Liver (tissue), 7 donors: ENCODE measurements at regions not wholly inside any gene's neighbourhood (a gene's known extent, or its start where the extent isn't known, plus 50 kb on each side); places are given as distances from the start of the nearest gene placed in this dataset.
"Not testable (repeated sequence)": the region's sequence is repeated elsewhere in the genome, so short reads cannot be mapped to it uniquely, and the experiment has no call there.

Experiments
- DNase-seq: peaks from one replicate; pipeline ENCODE4 v3.0.0-alpha.2; 2017; ENCODE audit warnings: low spot score
- H3K27ac ChIP-seq, 2 donors: one replicate each; pipeline ENCODE4 v1.7.0; 2013; ENCODE audit warnings: inconsistent platforms in 2 of 2, low read length in 2 of 2, control low read depth in 1 of 2, low read depth in 1 of 2, mild to moderate bottlenecking in 1 of 2
- H3K27me3 ChIP-seq, 4 donors: one replicate each; pipeline versions ENCODE4 v1.6.1 to v1.7.0; 2013; ENCODE audit warnings: low read length in 3 of 4, inconsistent platforms in 1 of 4, mild to moderate bottlenecking in 1 of 4, moderate library complexity in 1 of 4; ENCODE audit not compliant: control insufficient read depth in 4 of 4, insufficient read depth in 4 of 4
- H3K36me3 ChIP-seq, 4 donors: one replicate each; pipeline versions ENCODE4 v1.6.1 to v1.7.0; 2013; ENCODE audit warnings: low read length in 3 of 4, mild to moderate bottlenecking in 3 of 4, low read depth in 1 of 4, moderate library complexity in 1 of 4; ENCODE audit not compliant: control insufficient read depth in 4 of 4, insufficient read depth in 3 of 4
- H3K4me1 ChIP-seq, 4 donors: one replicate each; pipeline versions ENCODE4 v1.6.1 to v1.7.0; 2013; ENCODE audit warnings: low read length in 3 of 4, mild to moderate bottlenecking in 3 of 4, moderate library complexity in 1 of 4; ENCODE audit not compliant: control insufficient read depth in 4 of 4, insufficient read depth in 4 of 4
- H3K4me3 ChIP-seq, 3 donors: one replicate each; pipeline versions ENCODE4 v1.6.1 to v1.7.0; 2013; ENCODE audit warnings: low read length in 3 of 3, control low read depth in 1 of 3, low read depth in 1 of 3, mild to moderate bottlenecking in 1 of 3
- H3K9ac ChIP-seq, 2 donors: one replicate each; pipeline ENCODE4 v1.7.0; 2013; ENCODE audit warnings: low read length in 2 of 2, mild to moderate bottlenecking in 2 of 2, moderate library complexity in 2 of 2, control low read depth in 1 of 2, low read depth in 1 of 2
- H3K9me3 ChIP-seq, 4 donors: one replicate each; pipeline versions ENCODE4 v1.6.1 to v1.7.0; 2013; ENCODE audit warnings: low read length in 3 of 4; ENCODE audit not compliant: control insufficient read depth in 4 of 4
- FOXA1 ChIP-seq: IDR thresholded peaks from 2 replicates; pipeline ENCODE4 v1.6.1; 2016; ENCODE audit warnings: antibody characterized with exemption
- GABPA ChIP-seq, 2 donors: IDR thresholded peaks in 1 of 2; conservative IDR thresholded peaks in 1 of 2; 2 replicates each; pipeline ENCODE4 v1.6.1; 2016; ENCODE audit warnings: antibody characterized with exemption in 2 of 2, mild to moderate bottlenecking in 1 of 2, moderate library complexity in 1 of 2
- HNF4A ChIP-seq, 2 donors: conservative IDR thresholded peaks; 2 replicates each; pipeline ENCODE4 v1.6.1; 2016; ENCODE audit warnings: antibody characterized with exemption in 2 of 2, mild to moderate bottlenecking in 2 of 2
- HNF4G ChIP-seq: IDR thresholded peaks from 2 replicates; pipeline ENCODE4 v1.6.1; 2016; ENCODE audit warnings: antibody characterized with exemption
- MAX ChIP-seq: IDR thresholded peaks from 2 replicates; pipeline ENCODE4 v1.6.1; 2016; ENCODE audit warnings: antibody characterized with exemption
- NR2F2 ChIP-seq: IDR thresholded peaks from 2 replicates; pipeline ENCODE4 v1.6.1; 2016; ENCODE audit warnings: antibody characterized with exemption
- RAD21 ChIP-seq, 2 donors: IDR thresholded peaks; 2 replicates each; pipeline ENCODE4 v1.6.1; 2016; ENCODE audit warnings: antibody characterized with exemption in 2 of 2, mild to moderate bottlenecking in 2 of 2
- RXRA ChIP-seq, 2 donors: IDR thresholded peaks; 2 replicates each; pipeline ENCODE4 v1.6.1; 2017 to 2018; ENCODE audit warnings: antibody characterized with exemption in 2 of 2, mild to moderate bottlenecking in 1 of 2
- SP1 ChIP-seq: IDR thresholded peaks from 2 replicates; pipeline ENCODE4 v1.6.1; 2018; ENCODE audit warnings: antibody characterized with exemption, mild to moderate bottlenecking
- YY1 ChIP-seq: IDR thresholded peaks from 2 replicates; pipeline ENCODE4 v1.6.1; 2016; ENCODE audit warnings: antibody characterized with exemption, mild to moderate bottlenecking
- ZBTB33 ChIP-seq: IDR thresholded peaks from 2 replicates; pipeline ENCODE4 v1.6.1; 2016; ENCODE audit warnings: antibody characterized with exemption
- WGBS: extraction: QIAGEN DNeasy Blood & Tissue Kit; methylation state at CpG from one replicate; pipeline ENCODE4 v1.1.7; 2013; 5-methylcytosine and 5-hydroxymethylcytosine counted together
- TF ChIP-seq, protein P1 (sequence below): IDR thresholded peaks from 2 replicates; pipeline ENCODE4 v1.6.1; 2016; ENCODE audit warnings: antibody characterized with exemption
- TF ChIP-seq, protein P2 (sequence below): IDR thresholded peaks from 2 replicates; pipeline ENCODE4 v1.6.1; 2016; ENCODE audit warnings: antibody characterized with exemption, mild to moderate bottlenecking
- donor health status: healthy.
- donor health status: healthy.
- donor health status: healthy.
- donor health status: healthy.

GRCh38 chr2:242075168-242075567 lies 205.6 kb downstream of the RTP5 start:
- WGBS: 57% methylated on average over 2 of the region's 2 CpGs
- no peak overlapping the region for H3K9ac ChIP-seq

GRCh38 chr2:242075696-242076095 lies 206.2 kb downstream of the RTP5 start:
- WGBS: 43% methylated on average over 7 of the region's 7 CpGs
- H3K9ac ChIP-seq: no peak overlapping the region

More at GRCh38 chr2:242075168-242075567, 205.6 kb downstream of the RTP5 start:
- Histone ChIP-seq H3K27me3 (no peaks in the 10 kb centered on the region), H3K36me3 (no peaks in the 10 kb centered on the region), H3K27ac (peak overlapping the region in 1 of 2 donors; percentile 12), H3K9me3 (no peaks in the 10 kb centered on the region), H3K4me1 (peaks cover 6 to 22% (median 16%) of the 10 kb centered on the region in 4 donors), H3K4me3 (no peak overlapping the region)
- no peak for TF ChIP-seq NR2F2
- TF ChIP-seq GABPA (IDR thresholded peaks at IDR 0.05 in 1 of 2, conservative IDR thresholded peaks at IDR 0.05 in 1 of 2): no peak
- no peak for TF ChIP-seq ZBTB33
- no peak for DNase-seq

GRCh38 chr2:242076184-242076583 lies 206.7 kb downstream of the RTP5 start:
- H3K4me3 ChIP-seq, DNase-seq, H3K36me3 ChIP-seq, H3K9ac ChIP-seq, H3K9me3 ChIP-seq, H3K27ac ChIP-seq, H3K27me3 ChIP-seq: not testable (repeated sequence)
- WGBS: 81% methylated on average over 4 of the region's 4 CpGs
- H3K4me1 ChIP-seq: peaks cover 5 to 26% (median 17%) of the 10 kb centered on the region in 4 donors

More at GRCh38 chr2:242075696-242076095, 206.2 kb downstream of the RTP5 start:
- Histone ChIP-seq H3K36me3 (no peaks in the 10 kb centered on the region), H3K4me3 (no peak overlapping the region), H3K9me3 (no peaks in the 10 kb centered on the region), H3K27me3 (no peaks in the 10 kb centered on the region), H3K4me1 (peaks cover 6 to 24% (median 15%) of the 10 kb centered on the region in 4 donors), H3K27ac (no peak overlapping the region)
- peak in 1 of 2 donors; percentile 18 for TF ChIP-seq RAD21 (IDR thresholded peaks at IDR 0.05)
- peak; percentile 13 to 69 for TF ChIP-seq HNF4A (conservative IDR thresholded peaks at IDR 0.05)
- peak in 1 of 2 donors; percentile 74 for TF ChIP-seq RXRA (IDR thresholded peaks at IDR 0.05)
- no peak for TF ChIP-seq FOXA1
- no peak for TF ChIP-seq HNF4G
- no peak for TF ChIP-seq MAX
- TF ChIP-seq, protein P1, sequence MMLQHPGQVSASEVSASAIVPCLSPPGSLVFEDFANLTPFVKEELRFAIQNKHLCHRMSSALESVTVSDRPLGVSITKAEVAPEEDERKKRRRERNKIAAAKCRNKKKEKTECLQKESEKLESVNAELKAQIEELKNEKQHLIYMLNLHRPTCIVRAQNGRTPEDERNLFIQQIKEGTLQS: no peak
- TF ChIP-seq, protein P2, sequence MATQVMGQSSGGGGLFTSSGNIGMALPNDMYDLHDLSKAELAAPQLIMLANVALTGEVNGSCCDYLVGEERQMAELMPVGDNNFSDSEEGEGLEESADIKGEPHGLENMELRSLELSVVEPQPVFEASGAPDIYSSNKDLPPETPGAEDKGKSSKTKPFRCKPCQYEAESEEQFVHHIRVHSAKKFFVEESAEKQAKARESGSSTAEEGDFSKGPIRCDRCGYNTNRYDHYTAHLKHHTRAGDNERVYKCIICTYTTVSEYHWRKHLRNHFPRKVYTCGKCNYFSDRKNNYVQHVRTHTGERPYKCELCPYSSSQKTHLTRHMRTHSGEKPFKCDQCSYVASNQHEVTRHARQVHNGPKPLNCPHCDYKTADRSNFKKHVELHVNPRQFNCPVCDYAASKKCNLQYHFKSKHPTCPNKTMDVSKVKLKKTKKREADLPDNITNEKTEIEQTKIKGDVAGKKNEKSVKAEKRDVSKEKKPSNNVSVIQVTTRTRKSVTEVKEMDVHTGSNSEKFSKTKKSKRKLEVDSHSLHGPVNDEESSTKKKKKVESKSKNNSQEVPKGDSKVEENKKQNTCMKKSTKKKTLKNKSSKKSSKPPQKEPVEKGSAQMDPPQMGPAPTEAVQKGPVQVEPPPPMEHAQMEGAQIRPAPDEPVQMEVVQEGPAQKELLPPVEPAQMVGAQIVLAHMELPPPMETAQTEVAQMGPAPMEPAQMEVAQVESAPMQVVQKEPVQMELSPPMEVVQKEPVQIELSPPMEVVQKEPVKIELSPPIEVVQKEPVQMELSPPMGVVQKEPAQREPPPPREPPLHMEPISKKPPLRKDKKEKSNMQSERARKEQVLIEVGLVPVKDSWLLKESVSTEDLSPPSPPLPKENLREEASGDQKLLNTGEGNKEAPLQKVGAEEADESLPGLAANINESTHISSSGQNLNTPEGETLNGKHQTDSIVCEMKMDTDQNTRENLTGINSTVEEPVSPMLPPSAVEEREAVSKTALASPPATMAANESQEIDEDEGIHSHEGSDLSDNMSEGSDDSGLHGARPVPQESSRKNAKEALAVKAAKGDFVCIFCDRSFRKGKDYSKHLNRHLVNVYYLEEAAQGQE: peak; percentile 32
- TF ChIP-seq SP1: peak; percentile 23
- peak; percentile 32 for TF ChIP-seq YY1
- DNase-seq: no peak

DNA sequence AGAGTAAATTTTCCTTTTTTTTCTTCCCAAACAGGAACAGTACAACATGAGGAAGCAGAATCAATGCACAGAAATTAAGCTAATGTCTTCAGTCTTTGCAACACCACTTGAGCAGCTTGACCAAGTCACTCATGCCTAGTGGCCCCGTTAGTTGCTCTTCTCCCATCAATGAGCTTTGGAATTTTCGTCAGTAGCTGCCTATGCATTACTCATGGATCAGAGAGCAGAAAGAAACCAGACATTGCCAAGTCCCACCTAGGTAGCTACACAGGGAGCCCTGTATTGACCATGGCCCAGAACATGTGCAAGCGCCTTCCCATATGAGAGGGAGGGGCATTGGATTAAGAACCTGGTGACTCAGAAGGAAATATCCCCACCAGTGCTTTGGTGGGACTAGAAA lies 208.9 kb downstream of the RTP5 start:
- H3K9ac ChIP-seq, H3K27me3 ChIP-seq, H3K36me3 ChIP-seq, H3K4me3 ChIP-seq, DNase-seq, H3K27ac ChIP-seq, H3K9me3 ChIP-seq: not testable (repeated sequence)
- H3K4me1 ChIP-seq: peaks cover 8 to 32% (median 21%) of the 10 kb centered on the region in 4 donors
- WGBS: 93% methylated on average over 3 of the region's 3 CpGs

GRCh38 chr2:242079792-242080191 lies 210.3 kb downstream of the RTP5 start:
- not testable (repeated sequence) for H3K9me3 ChIP-seq, DNase-seq, H3K36me3 ChIP-seq, H3K4me3 ChIP-seq, H3K27me3 ChIP-seq, H3K9ac ChIP-seq
- Histone ChIP-seq H3K4me1 (peaks cover 8 to 32% (median 21%) of the 10 kb centered on the region in 4 donors), H3K27ac (peak overlapping the region; percentile 63 to 89)
- WGBS: 88% methylated on average over 7 of the region's 7 CpGs
